Activated CD8-positive, alpha-beta T cell treated with anti-CD3 and anti-CD28 coated beads, Interleukin-2, amount 10 ng/mL, durations not matched to agents 7 days and 5 days (primary cell): ENCODE measurements at regions not wholly inside any gene's neighbourhood (a gene's known extent, or its start where the extent isn't known, plus 50 kb on each side); places are given as distances from the start of the nearest gene placed in this dataset.
"Not testable (repeated sequence)": the region's sequence is repeated elsewhere in the genome, so short reads cannot be mapped to it uniquely, and the experiment has no call there.

Experiments
- ATAC-seq: fragments of 150-1000 bp; cut with Tn5 transposase; one replicate; pipeline ENCODE4 v1.10.0; 2021; ENCODE audit warnings: moderate library complexity
- CTCF ChIA-PET: fragments of 350-600 bp; sonication (Branson Sonifier 250); formaldehyde crosslinking; loops from one replicate; lab custom pipeline; 2021; ENCODE audit warnings: antibody characterized with exemption; lab: Charles Lee
- POLR2A ChIA-PET: fragments of 350-600 bp; sonication (Branson Sonifier 250); formaldehyde crosslinking; loops from one replicate; lab custom pipeline; 2021; ENCODE audit warnings: antibody characterized with exemption; lab: Charles Lee
- DNase-seq: peaks from one replicate; pipeline ENCODE4 v3.0.0-alpha.2; 2020
- H3K27ac Mint-ChIP-seq: one replicate; pipeline ENCODE4 v1.8.0; 2021; ENCODE audit warnings: mild to moderate bottlenecking, mixed read lengths
- H3K27me3 Mint-ChIP-seq: one replicate; pipeline ENCODE4 v1.8.0; 2021; ENCODE audit warnings: low read depth, mixed read lengths
- H3K36me3 Mint-ChIP-seq: one replicate; pipeline ENCODE4 v1.8.0; 2021; ENCODE audit warnings: low read depth, mixed read lengths
- H3K4me1 Mint-ChIP-seq: one replicate; pipeline ENCODE4 v1.8.0; 2021; ENCODE audit warnings: low read depth, mixed read lengths
- H3K4me3 Mint-ChIP-seq: one replicate; pipeline ENCODE4 v1.8.0; 2021; ENCODE audit warnings: mild to moderate bottlenecking, mixed read lengths
- H3K9me3 Mint-ChIP-seq: one replicate; pipeline ENCODE4 v1.8.0; 2022; ENCODE audit warnings: mixed read lengths; ENCODE audit not compliant: insufficient read depth

- H3K4me1 Mint-ChIP-seq, H3K36me3 Mint-ChIP-seq, H3K4me3 Mint-ChIP-seq, ATAC-seq, H3K27ac Mint-ChIP-seq, H3K9me3 Mint-ChIP-seq, DNase-seq, POLR2A ChIA-PET, CTCF ChIA-PET: not testable (repeated sequence)
- peaks cover 30% of the 10 kb centered on the region for H3K27me3 Mint-ChIP-seq
These were observed 128.8 kb upstream of the EGLN3 start for GRCh38 chr14:34079643-34080042.

DNA sequence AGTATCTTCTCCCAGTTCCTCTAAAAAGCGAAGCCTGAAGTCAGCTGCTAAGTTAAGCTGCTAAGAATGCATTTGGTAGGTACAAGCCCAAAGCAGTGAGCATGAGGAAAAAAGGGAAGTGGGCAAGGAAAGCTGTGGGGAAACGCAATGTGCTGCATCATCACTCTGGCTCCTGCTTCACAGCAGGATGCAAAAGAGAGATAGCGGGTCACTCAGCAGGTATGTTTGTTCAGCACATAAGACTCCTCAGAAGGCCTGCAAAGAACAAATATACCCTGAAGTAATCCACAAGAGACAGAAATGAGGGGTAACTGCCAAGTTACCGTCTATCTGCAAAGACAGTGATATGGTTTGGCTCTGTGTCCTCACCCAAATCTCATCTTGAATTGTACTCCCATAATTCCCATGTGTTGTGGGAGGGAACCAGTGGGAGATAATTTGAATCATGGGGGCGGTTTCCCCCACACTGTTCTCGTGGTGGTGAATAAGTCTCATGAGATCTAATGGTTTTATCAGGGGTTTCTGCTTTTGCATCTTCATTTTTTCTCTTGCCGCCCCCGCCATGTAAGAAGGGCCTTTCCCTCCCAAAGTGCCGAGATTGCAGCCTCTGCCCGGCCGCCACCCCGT is 127.4 kb upstream of the EGLN3 start:
- POLR2A ChIA-PET: no interaction called here
- DNase-seq (no peak), ATAC-seq (no peak)
- Mint-ChIP-seq H3K4me3 (no peak overlapping the region), H3K9me3 (no peaks in the 10 kb centered on the region), H3K36me3 (no peaks in the 10 kb centered on the region), H3K27me3 (peaks cover 25% of the 10 kb centered on the region), H3K27ac (no peak overlapping the region), H3K4me1 (peaks cover 3% of the 10 kb centered on the region)
- CTCF ChIA-PET: no interaction called here

DNA sequence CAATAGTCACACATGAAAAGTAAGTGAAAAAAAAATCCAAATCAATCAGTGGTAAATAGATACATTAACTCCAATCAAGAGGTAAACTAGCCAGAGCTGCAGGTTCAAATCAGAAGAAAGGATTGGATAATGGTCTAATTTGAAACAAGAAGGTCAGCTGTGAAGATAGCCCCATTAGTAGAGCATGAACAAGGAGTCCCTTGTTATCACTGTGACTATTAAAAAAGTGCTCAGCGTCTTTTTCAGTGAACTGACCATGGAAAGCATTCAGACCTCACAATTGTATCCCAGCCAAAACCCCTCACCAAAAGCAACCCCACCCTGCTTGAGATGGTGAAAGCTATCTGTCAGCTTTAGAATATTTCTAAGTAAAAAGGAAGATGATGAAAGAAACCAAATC is 125.0 kb upstream of the EGLN3 start:
- H3K27me3 Mint-ChIP-seq: peaks cover 26% of the 10 kb centered on the region
- ATAC-seq (no peak), DNase-seq (no peak)
- no peak overlapping the region for H3K27ac Mint-ChIP-seq
- H3K36me3 Mint-ChIP-seq: peaks cover 6% of the 10 kb centered on the region
- H3K9me3 Mint-ChIP-seq: peaks cover 8% of the 10 kb centered on the region
- H3K4me1 Mint-ChIP-seq: peaks cover 3% of the 10 kb centered on the region
- POLR2A ChIA-PET: no interaction called here
- CTCF ChIA-PET: no interaction called here
- no peak overlapping the region for H3K4me3 Mint-ChIP-seq

DNA sequence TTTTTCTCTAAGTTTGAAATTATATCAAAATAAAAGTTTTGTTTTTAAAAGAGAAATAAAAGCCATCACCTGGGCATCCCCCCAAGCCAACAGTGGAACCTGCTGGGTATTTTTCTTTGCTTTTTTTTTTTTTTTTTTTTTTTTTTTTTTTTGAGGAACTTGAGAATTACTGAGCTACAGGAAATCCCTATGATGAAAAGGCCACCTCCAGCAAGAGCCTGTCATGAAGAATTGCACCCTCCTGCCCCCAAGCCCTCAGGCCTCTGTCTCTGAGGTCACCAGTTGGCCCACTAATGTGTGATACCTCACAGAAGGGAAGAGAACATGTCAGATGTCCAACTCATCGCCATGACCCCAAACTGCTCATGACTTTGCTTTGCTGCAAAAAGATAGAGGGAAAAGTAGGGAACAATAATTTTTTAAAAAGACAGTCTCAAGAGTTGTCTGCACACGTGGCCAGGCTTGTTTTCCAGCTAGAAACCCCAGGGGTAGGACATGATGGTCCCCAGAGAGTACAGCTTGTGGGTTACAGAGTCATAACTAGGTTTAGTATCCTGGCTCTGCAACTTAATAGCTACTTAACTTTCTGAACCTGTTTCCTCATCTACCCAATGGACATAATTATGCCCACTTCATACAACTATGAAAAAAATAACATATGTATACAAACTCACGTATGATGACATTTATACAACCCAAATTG is 124.3 kb upstream of the EGLN3 start:
- ChIA-PET CTCF (no interaction called here), POLR2A (no interaction called here)
- ATAC-seq: no peak
- Mint-ChIP-seq H3K4me1 (peaks cover 3% of the 10 kb centered on the region), H3K9me3 (peaks cover 8% of the 10 kb centered on the region), H3K4me3 (no peak overlapping the region), H3K27me3 (peaks cover 26% of the 10 kb centered on the region), H3K36me3 (peaks cover 6% of the 10 kb centered on the region), H3K27ac (no peak overlapping the region)
- DNase-seq: no peak

GRCh38 chr14:34072921-34073320 is 122.0 kb upstream of the EGLN3 start:
- CTCF ChIA-PET: no interaction called here
- POLR2A ChIA-PET: no interaction called here
- no peak overlapping the region for H3K4me3 Mint-ChIP-seq

GRCh38 chr14:34072401-34072800 is 121.5 kb upstream of the EGLN3 start:
- H3K4me3 Mint-ChIP-seq: no peak overlapping the region
- DNase-seq: no peak
- H3K36me3 Mint-ChIP-seq: peaks cover 6% of the 10 kb centered on the region
- peaks cover 2% of the 10 kb centered on the region for H3K4me1 Mint-ChIP-seq
- H3K9me3 Mint-ChIP-seq: peaks cover 8% of the 10 kb centered on the region
- POLR2A ChIA-PET: no interaction called here
- ATAC-seq: no peak
- H3K27me3 Mint-ChIP-seq: peaks cover 24% of the 10 kb centered on the region
- CTCF ChIA-PET: no interaction called here
- no peak overlapping the region for H3K27ac Mint-ChIP-seq

More at GRCh38 chr14:34072921-34073320, 122.0 kb upstream of the EGLN3 start:
- H3K36me3 Mint-ChIP-seq: peaks cover 6% of the 10 kb centered on the region
- H3K4me1 Mint-ChIP-seq: peaks cover 2% of the 10 kb centered on the region
- peaks cover 8% of the 10 kb centered on the region for H3K9me3 Mint-ChIP-seq
- H3K27ac Mint-ChIP-seq: no peak overlapping the region
- H3K27me3 Mint-ChIP-seq: peaks cover 26% of the 10 kb centered on the region
- no peak for ATAC-seq
- no peak for DNase-seq

GRCh38 chr14:34070917-34071407 is 120.1 kb upstream of the EGLN3 start:
- Mint-ChIP-seq H3K9me3 (peaks cover 8% of the 10 kb centered on the region), H3K27me3 (peaks cover 24% of the 10 kb centered on the region), H3K4me3 (no peak overlapping the region), H3K36me3 (peaks cover 6% of the 10 kb centered on the region), H3K4me1 (peaks cover 2% of the 10 kb centered on the region), H3K27ac (no peak overlapping the region)
- ATAC-seq: no peak
- no peak for DNase-seq
- POLR2A ChIA-PET: no interaction called here
- CTCF ChIA-PET: no interaction called here

- H3K4me3 Mint-ChIP-seq: no peak overlapping the region
- POLR2A ChIA-PET: no interaction called here
- H3K27ac Mint-ChIP-seq: no peak overlapping the region
- DNase-seq (no peak), ATAC-seq (no peak)
- peaks cover 2% of the 10 kb centered on the region for H3K4me1 Mint-ChIP-seq
- H3K9me3 Mint-ChIP-seq: peaks cover 8% of the 10 kb centered on the region
- CTCF ChIA-PET: interaction anchor here (0.6 kb wide), 1 partner anchor 155 kb away, joined by 3 read pairs; no protein-coding TSS in a partner anchor
- peaks cover 6% of the 10 kb centered on the region for H3K36me3 Mint-ChIP-seq
- peaks cover 21% of the 10 kb centered on the region for H3K27me3 Mint-ChIP-seq
These were observed 119.1 kb upstream of the EGLN3 start for GRCh38 chr14:34069854-34070582.

GRCh38 chr14:34067587-34067986 is 116.7 kb upstream of the EGLN3 start:
- H3K4me3 Mint-ChIP-seq: no peak overlapping the region
- peaks cover 29% of the 10 kb centered on the region for H3K27me3 Mint-ChIP-seq
- CTCF ChIA-PET: interaction anchor here (0.7 kb wide), 1 partner anchor 31 kb away, joined by 3 read pairs; no protein-coding TSS in a partner anchor
- DNase-seq (no peak), ATAC-seq (no peak)
- H3K36me3 Mint-ChIP-seq: peaks cover 6% of the 10 kb centered on the region
- no peak overlapping the region for H3K27ac Mint-ChIP-seq
- H3K4me1 Mint-ChIP-seq: no peaks in the 10 kb centered on the region
- H3K9me3 Mint-ChIP-seq: peaks cover 2% of the 10 kb centered on the region
- POLR2A ChIA-PET: no interaction called here

DNA sequence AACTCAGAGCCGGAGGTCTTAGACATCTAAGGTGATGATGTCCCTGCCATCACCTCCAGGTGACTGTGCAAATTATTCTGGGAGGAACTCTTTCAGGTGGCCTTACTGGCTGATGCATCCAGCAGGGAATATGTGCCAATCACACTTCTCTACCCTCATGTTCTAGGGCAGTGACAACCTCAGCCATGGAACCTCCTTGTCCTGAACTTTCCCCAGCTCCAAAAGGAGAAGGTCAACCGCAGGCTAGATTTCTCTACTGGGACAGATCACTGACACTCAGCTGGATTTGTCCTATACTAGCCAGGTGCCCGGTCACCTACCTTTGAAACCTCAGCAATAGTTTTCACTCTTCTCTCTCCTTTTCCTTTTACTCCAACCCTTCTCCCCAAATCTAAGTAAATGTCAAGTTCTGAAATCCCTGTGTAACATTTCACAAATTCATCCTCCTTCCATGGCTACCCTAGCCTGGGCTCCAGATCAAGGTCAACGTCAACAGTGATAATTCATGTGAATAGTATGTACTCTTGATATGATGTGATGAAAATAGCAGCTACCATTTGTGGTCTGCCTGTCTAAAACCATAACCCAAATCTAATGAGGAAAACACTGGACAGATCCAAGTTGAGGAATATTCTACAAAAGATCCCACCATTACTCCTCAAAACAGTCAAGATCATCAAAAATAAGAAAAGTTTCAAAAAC is 115.0 kb upstream of the EGLN3 start:
- Mint-ChIP-seq H3K27me3 (peaks cover 31% of the 10 kb centered on the region), H3K27ac (no peak overlapping the region), H3K4me3 (no peak overlapping the region), H3K36me3 (peaks cover 3% of the 10 kb centered on the region), H3K9me3 (no peaks in the 10 kb centered on the region), H3K4me1 (peaks cover 6% of the 10 kb centered on the region)
- no peak for DNase-seq
- POLR2A ChIA-PET: no interaction called here
- CTCF ChIA-PET: interaction anchor here (0.7 kb wide), 1 partner anchor 20 kb away, joined by 3 read pairs; no protein-coding TSS in a partner anchor
- no peak for ATAC-seq

GRCh38 chr14:34065236-34065635 is 114.4 kb upstream of the EGLN3 start:
- peaks cover 12% of the 10 kb centered on the region for H3K4me1 Mint-ChIP-seq
- H3K27ac Mint-ChIP-seq: no peak overlapping the region
- peaks cover 34% of the 10 kb centered on the region for H3K27me3 Mint-ChIP-seq
- no peaks in the 10 kb centered on the region for H3K9me3 Mint-ChIP-seq
- H3K4me3 Mint-ChIP-seq: no peak overlapping the region
- no peak for DNase-seq
- no peak for ATAC-seq
- POLR2A ChIA-PET: no interaction called here
- CTCF ChIA-PET: interaction anchor here (0.7 kb wide), 1 partner anchor 20 kb away, joined by 3 read pairs; no protein-coding TSS in a partner anchor
- peaks cover 7% of the 10 kb centered on the region for H3K36me3 Mint-ChIP-seq
